Endothelial cell of umbilical vein (primary cell): ENCODE measurements at regions not wholly inside any gene's neighbourhood (a gene's known extent, or its start where the extent isn't known, plus 50 kb on each side); places are given as distances from the start of the nearest gene placed in this dataset.

ENCODE experiments used
- BruUV-seq: library from RNA; stranded (reverse); fragments of 400-500 nt; replicated peaks from 2 replicates; lab custom pipeline; 2021; lab: Mats Ljungman, UMichigan
- CTCF ChIA-PET: fragments of 300-600, 350-600 bp; sonication (Branson Sonifier 250); formaldehyde crosslinking; loops from one replicate; lab custom pipeline; 2021; ENCODE audit warnings: antibody characterized with exemption, inconsistent platforms; lab: Charles Lee
- POLR2A ChIA-PET: fragments of 300-600, 350-600 bp; sonication (Branson Sonifier 250); formaldehyde crosslinking; loops from one replicate; lab custom pipeline; 2021; ENCODE audit warnings: antibody characterized with exemption, inconsistent platforms; lab: Charles Lee
- DNase-seq: peaks from one replicate; pipeline ENCODE4 v3.0.0-alpha.2; 2011; ENCODE audit warnings: low read depth, low spot score
- FAIRE-seq: peaks from 2 replicates; lab custom pipeline; 2011; peaks lifted over from hg19 to GRCh38; lab: Jason Lieb, UNC
- H2AFZ ChIP-seq: 2 replicates; pipeline ENCODE4 v1.6.0; 2012; ENCODE audit warnings: low read depth, low read length, control low read depth, inconsistent platforms
- H3K27ac ChIP-seq: 2 replicates; pipeline ENCODE4 v1.5.1; 2011; ENCODE audit warnings: low read depth, mild to moderate bottlenecking, control low read depth, low read length, moderate library complexity; ENCODE audit not compliant: insufficient read depth
- H3K27me3 ChIP-seq, 2 experiments: 2 replicates each; pipeline versions ENCODE4 v1.6.0 to v1.6.1; 2011; ENCODE audit warnings: low read length in 2 of 2, mixed read lengths in 1 of 2; ENCODE audit not compliant: control insufficient read depth in 2 of 2, insufficient read depth in 2 of 2
- H3K36me3 ChIP-seq, 2 experiments: 2 replicates in 1 of 2; 3 replicates in 1 of 2; pipeline ENCODE4 v1.5.1; 2011; ENCODE audit warnings: low read length in 2 of 2, mild to moderate bottlenecking in 1 of 2, moderate library complexity in 1 of 2; ENCODE audit not compliant: control insufficient read depth in 2 of 2, insufficient read depth in 2 of 2; ENCODE audit errors: extremely low read depth in 1 of 2
- H3K4me1 ChIP-seq: 3 replicates; pipeline ENCODE4 v1.5.1; 2011; ENCODE audit warnings: mild to moderate bottlenecking, low read length; ENCODE audit not compliant: control insufficient read depth, insufficient read depth; ENCODE audit errors: extremely low read depth
- H3K4me2 ChIP-seq: 2 replicates; pipeline ENCODE4 v1.6.1; 2011; ENCODE audit warnings: low read length, control low read depth, mixed read lengths; ENCODE audit not compliant: insufficient read depth
- H3K4me3 ChIP-seq, 3 experiments: fragments of 200-600 bp in 1 of 3; sonication (generic), shearing (Covaris generic) in 1 of 3; replicated peaks in 1 of 3; 2 replicates each; pipeline ENCODE4 v1.5.1; 2011 to 2016; ENCODE audit warnings: control low read depth in 3 of 3, low read length in 3 of 3, mild to moderate bottlenecking in 2 of 3, inconsistent platforms in 1 of 3, low read depth in 1 of 3, moderate library complexity in 1 of 3; ENCODE audit not compliant: insufficient read depth in 1 of 3
- H3K79me2 ChIP-seq: 2 replicates; pipeline ENCODE4 v1.6.0; 2012; ENCODE audit warnings: low read length, inconsistent platforms; ENCODE audit not compliant: control insufficient read depth, insufficient read depth
- H3K9ac ChIP-seq: replicated peaks from 2 replicates; pipeline ENCODE3; 2011; ENCODE audit warnings: low read length, control low read depth; ENCODE audit not compliant: insufficient read depth; ENCODE audit errors: extremely low read depth
- H3K9me1 ChIP-seq: replicated peaks from 3 replicates; pipeline ENCODE4 v1.6.0; 2011; ENCODE audit warnings: mild to moderate bottlenecking, low read length; ENCODE audit not compliant: control insufficient read depth, insufficient read depth; ENCODE audit errors: extremely low read depth
- H3K9me3 ChIP-seq: replicated peaks from 2 replicates; pipeline ENCODE4 v1.5.1; 2012; ENCODE audit warnings: low read length, inconsistent platforms; ENCODE audit not compliant: control insufficient read depth, insufficient read depth
- H4K20me1 ChIP-seq: replicated peaks from 2 replicates; pipeline ENCODE3; 2011; ENCODE audit warnings: mild to moderate bottlenecking, low read length; ENCODE audit not compliant: control insufficient read depth, insufficient read depth; ENCODE audit errors: extremely low read depth
- CTCF ChIP-seq, 2 donors: IDR thresholded peaks; 1 replicate in 1 of 2; 2 replicates in 1 of 2; pipeline ENCODE4 v1.5.1; 2011; ENCODE audit warnings: low read length in 2 of 2, mild to moderate bottlenecking in 2 of 2, moderate library complexity in 2 of 2, control low read depth in 1 of 2, inconsistent platforms in 1 of 2, low read depth in 1 of 2; ENCODE audit not compliant: insufficient read depth in 1 of 2; ENCODE audit errors: extremely low read depth in 1 of 2
- EZH2 ChIP-seq: IDR thresholded peaks from 2 replicates; pipeline ENCODE4 v1.6.1; 2012; ENCODE audit warnings: borderline replicate concordance, low read depth, mild to moderate bottlenecking, moderate library complexity, low read length, inconsistent platforms; ENCODE audit not compliant: severe bottlenecking
- FOS ChIP-seq: IDR thresholded peaks from 2 replicates; pipeline ENCODE4 v1.6.1; 2011; ENCODE audit warnings: mild to moderate bottlenecking, low read length, moderate library complexity, borderline replicate concordance; ENCODE audit not compliant: insufficient read depth
- GATA2 ChIP-seq: IDR thresholded peaks from 2 replicates; pipeline ENCODE4 v1.7.0; 2011; ENCODE audit warnings: low read depth, mild to moderate bottlenecking, moderate library complexity, mixed read lengths, low read length; ENCODE audit not compliant: insufficient read length, insufficient read depth
- JUN ChIP-seq: IDR thresholded peaks from 2 replicates; pipeline ENCODE4 v1.6.1; 2011; ENCODE audit warnings: borderline replicate concordance, low read depth; ENCODE audit not compliant: insufficient read length, insufficient read depth
- MAX ChIP-seq: IDR thresholded peaks from 2 replicates; pipeline ENCODE4 v1.6.1; 2011; ENCODE audit not compliant: insufficient read depth, insufficient read length
- MYC ChIP-seq: IDR thresholded peaks from one replicate; pipeline ENCODE4 v1.6.1; 2011; ENCODE audit warnings: mild to moderate bottlenecking, low read depth, low read length
- POLR2A ChIP-seq: IDR thresholded peaks from 2 replicates; pipeline ENCODE4 v1.6.1; 2012; ENCODE audit warnings: low read depth, mild to moderate bottlenecking, control low read depth, low read length
- POLR2AphosphoS5 ChIP-seq: IDR thresholded peaks from 2 replicates; pipeline ENCODE4 v1.6.1; 2012; ENCODE audit warnings: low read depth, mild to moderate bottlenecking, control low read depth, low read length, moderate library complexity; ENCODE audit not compliant: insufficient read depth
- dilution Hi-C: fragments of 300-500 bp; cut with MboI; formaldehyde crosslinking; loops from one replicate; pipeline ENCODE4 v1.15.0; 2019; ENCODE audit warnings: low sequenced_read_pairs; ENCODE audit not compliant: extremely low pct_ligation_motif_present
- intact Hi-C: fragments of 100-400 bp; cut with micrococcal nuclease; formaldehyde crosslinking; loops from one replicate; pipeline ENCODE4 v1.10.0; 2022

GRCh38 chr15:96237002-96237401 is 93.5 kb upstream of the NR2F2 start:
- Histone ChIP-seq H3K27me3 (no peaks in the 10 kb centered on the region), H3K4me2 (no peak overlapping the region), H3K36me3 (no peaks in the 10 kb centered on the region), H3K79me2 (no peaks in the 10 kb centered on the region), H2AFZ (no peak overlapping the region), H3K4me3 (no peak overlapping the region), H4K20me1 (no peaks in the 10 kb centered on the region), H3K9me1 (no peaks in the 10 kb centered on the region), H3K9me3 (no peaks in the 10 kb centered on the region), H3K4me1 (no peaks in the 10 kb centered on the region), H3K27ac (no peak overlapping the region), H3K9ac (no peak overlapping the region)
- no TSS peak for BruUV-seq
- FAIRE-seq: no peak
- DNase-seq: peak; percentile 8
- dilution Hi-C loops (no loop called here), intact Hi-C loops (no loop called here)
- POLR2A ChIA-PET: no interaction called here
- TF ChIP-seq GATA2 (no peak), MYC (no peak), POLR2A (no peak), POLR2AphosphoS5 (no peak), CTCF (IDR thresholded peaks at IDR 0.05; ENCODE audit: extremely low read depth in 1 of 2, insufficient read depth in 1 of 2, low read depth in 1 of 2, low read length in 2 of 2) (no peak), JUN (no peak), MAX (no peak), FOS (no peak), EZH2 (no peak)
- CTCF ChIA-PET: no interaction called here
